ENCODE measurements at regions not wholly inside any gene's neighbourhood (a gene's known extent, or its start where the extent isn't known, plus 50 kb on each side); places are given as distances from the start of the nearest gene placed in this dataset.

DNA sequence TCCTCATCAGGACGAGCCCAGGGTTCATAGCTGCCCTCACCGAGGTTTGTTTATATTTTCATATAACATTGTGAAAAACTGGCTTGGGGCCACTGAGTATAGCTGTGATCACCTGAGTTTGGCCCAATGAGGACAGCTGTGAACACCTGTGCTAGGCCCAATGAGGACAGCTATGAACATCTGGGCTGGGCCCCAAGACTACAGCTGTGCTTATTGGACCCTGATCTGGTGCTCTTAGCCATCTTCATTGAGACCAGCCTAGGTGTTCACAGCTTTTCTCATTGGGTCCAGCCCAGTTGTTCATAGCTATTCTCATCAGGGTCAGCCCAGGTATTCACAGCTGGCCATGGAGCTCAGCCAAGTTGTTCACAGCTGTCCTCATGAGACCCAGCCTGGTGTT, 1167.3 kb downstream of the UQCRFS1 start:
- H3K36me3 ChIP-seq: no peaks in the 10 kb centered on the region
- intact Hi-C loops (cut with DNase I; ENCODE audit: low total_unique reads): no loop called here

DNA sequence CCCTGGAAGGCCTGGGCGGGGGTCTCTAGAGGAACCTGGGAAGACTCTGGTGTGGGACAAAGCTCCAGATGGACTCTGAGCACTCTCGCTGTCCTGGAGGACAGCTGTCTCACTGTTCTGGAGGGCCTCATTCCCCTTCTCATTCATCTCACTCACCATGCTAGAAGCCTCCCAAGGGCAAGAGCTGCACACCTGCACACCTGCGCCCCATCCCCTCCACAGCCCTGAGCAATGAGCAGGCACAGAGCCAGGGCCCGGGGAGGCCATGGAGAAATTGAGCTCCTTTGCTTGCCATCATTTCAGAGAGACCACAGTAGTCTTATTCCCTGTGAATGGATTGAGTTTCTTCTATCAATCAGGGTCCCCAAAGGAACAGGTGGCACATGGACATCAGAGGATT, 1168.5 kb downstream of the UQCRFS1 start:
- TF ChIP-seq POLR2AphosphoS5 (IDR thresholded peaks at IDR 0.05) (no peak), POLR2A (IDR thresholded peaks at IDR 0.05) (no peak), CTCF (IDR thresholded peaks at IDR 0.05 in 8 of 11, conservative IDR thresholded peaks at IDR 0.05 in 3 of 11) (no peak)
- no peaks in the 10 kb centered on the region for H3K4me1 ChIP-seq
- intact Hi-C loops (cut with DNase I; ENCODE audit: low total_unique reads): no loop called here
- no peaks in the 10 kb centered on the region for H3K27me3 ChIP-seq (replicated peaks in 1 of 7)
- H3K4me3 ChIP-seq: no peak overlapping the region
- peaks cover 0 to 74% (median 4%) of the 10 kb centered on the region in 8 donors for H3K9me3 ChIP-seq
- H3K27ac ChIP-seq: no peak overlapping the region
- no peak for DNase-seq
- H3K36me3 ChIP-seq: no peaks in the 10 kb centered on the region
- 66 to 97% (median 85%) methylated on average over 4 of the region's 4 CpGs for WGBS, 5 donors

More for the DNA sequence above, 1167.3 kb downstream of the UQCRFS1 start:
- no peaks in the 10 kb centered on the region for H3K27me3 ChIP-seq (replicated peaks in 1 of 7)
- no peak overlapping the region for H3K27ac ChIP-seq
- no peak for TF ChIP-seq POLR2A (IDR thresholded peaks at IDR 0.05)
- TF ChIP-seq POLR2AphosphoS5 (IDR thresholded peaks at IDR 0.05): no peak
- TF ChIP-seq CTCF (IDR thresholded peaks at IDR 0.05 in 8 of 11, conservative IDR thresholded peaks at IDR 0.05 in 3 of 11): no peak
- 75 to 90% (median 83%) methylated on average over 1 to 2 of the region's 2 CpGs for WGBS, 5 donors
- no peak overlapping the region for H3K4me3 ChIP-seq
- H3K9me3 ChIP-seq: peaks cover 0 to 78% (median 4%) of the 10 kb centered on the region in 8 donors
- DNase-seq: no peak
- no peaks in the 10 kb centered on the region for H3K4me1 ChIP-seq

GRCh38 chr19:28042516-28042915, 1170.4 kb downstream of the UQCRFS1 start:
- intact Hi-C loops (cut with DNase I; ENCODE audit: low total_unique reads): no loop called here
- Histone ChIP-seq H3K4me1 (no peaks in the 10 kb centered on the region), H3K27ac (no peak overlapping the region), H3K4me3 (no peak overlapping the region), H3K9me3 (peaks cover 0 to 59% (median 4%) of the 10 kb centered on the region in 8 donors), H3K27me3 (replicated peaks in 1 of 7) (no peaks in the 10 kb centered on the region), H3K36me3 (no peaks in the 10 kb centered on the region)
- WGBS, 5 donors: 53 to 70% (median 63%) methylated on average over 4 of the region's 4 CpGs
- no peak for DNase-seq
- TF ChIP-seq POLR2A (IDR thresholded peaks at IDR 0.05) (no peak), POLR2AphosphoS5 (IDR thresholded peaks at IDR 0.05) (no peak), CTCF (IDR thresholded peaks at IDR 0.05 in 8 of 11, conservative IDR thresholded peaks at IDR 0.05 in 3 of 11) (no peak)

GRCh38 chr19:28039677-28040381, 1173.1 kb downstream of the UQCRFS1 start:
- intact Hi-C loops (cut with DNase I; ENCODE audit: low total_unique reads): no loop called here
- WGBS, 5 donors: 84 to 92% (median 89%) methylated on average over 4 of the region's 4 CpGs
- Histone ChIP-seq H3K4me3 (no peak overlapping the region), H3K27ac (no peak overlapping the region), H3K27me3 (replicated peaks in 1 of 7) (no peaks in the 10 kb centered on the region), H3K36me3 (no peaks in the 10 kb centered on the region), H3K4me1 (no peaks in the 10 kb centered on the region), H3K9me3 (peaks cover 0 to 36% (median 4%) of the 10 kb centered on the region in 8 donors)
- no peak for DNase-seq
- no peak for TF ChIP-seq POLR2AphosphoS5 (IDR thresholded peaks at IDR 0.05)
- TF ChIP-seq CTCF (IDR thresholded peaks at IDR 0.05 in 8 of 11, conservative IDR thresholded peaks at IDR 0.05 in 3 of 11): no peak
- TF ChIP-seq POLR2A (IDR thresholded peaks at IDR 0.05): no peak

Measured in spleen (tissue), 11 donors.